Tibial nerve (tissue), 4 donors: ENCODE measurements at regions not wholly inside any gene's neighbourhood (a gene's known extent, or its start where the extent isn't known, plus 50 kb on each side); places are given as distances from the start of the nearest gene placed in this dataset.
"Not testable (repeated sequence)": the region's sequence is repeated elsewhere in the genome, so short reads cannot be mapped to it uniquely, and the experiment has no call there.

Source experiments
- CTCF ChIP-seq, 5 experiments: fragments of 200-600 bp in 3 of 5; fragments of 450-650 bp in 2 of 5; sonication (generic) in 3 of 5; IDR thresholded peaks; one replicate each; pipeline ENCODE4 v1.5.1; 2016 to 2019; ENCODE audit warnings: antibody characterized with exemption in 5 of 5, mild to moderate bottlenecking in 3 of 5, moderate library complexity in 2 of 5
- EP300 ChIP-seq, 2 donors: sonication (generic); formaldehyde crosslinking; IDR thresholded peaks; one replicate each; pipeline ENCODE4 v1.6.1; 2017; ENCODE audit warnings: antibody characterized with exemption in 2 of 2, mild to moderate bottlenecking in 1 of 2

GRCh38 chr17:16836315-16836915 is 135.5 kb downstream of the TNFRSF13B start:
- TF ChIP-seq CTCF, EP300 (IDR thresholded peaks at IDR 0.05): not testable (repeated sequence)
